Ascending aorta (tissue), 2 donors: ENCODE measurements at regions not wholly inside any gene's neighbourhood (a gene's known extent, or its start where the extent isn't known, plus 50 kb on each side); places are given as distances from the start of the nearest gene placed in this dataset.

ENCODE experiments used
- DNase-seq, 2 donors: peaks; one replicate each; pipeline ENCODE4 v3.0.0-alpha.2; 2019; ENCODE audit warnings: low spot score in 2 of 2
- H3K27ac ChIP-seq, 2 donors: fragments of 200-600 bp; sonication (generic); one replicate each; pipeline ENCODE4 v1.5.1; 2016 to 2017; ENCODE audit warnings: mild to moderate bottlenecking in 1 of 2
- H3K27me3 ChIP-seq: fragments of 200-600 bp; sonication (generic); one replicate; pipeline ENCODE4 v1.5.1; 2017
- H3K36me3 ChIP-seq, 2 donors: fragments of 200-600 bp; sonication (generic); one replicate each; pipeline ENCODE4 v1.5.1; 2016
- H3K4me1 ChIP-seq, 2 donors: fragments of 200-600 bp; sonication (generic); one replicate each; pipeline ENCODE4 v1.5.1; 2016 to 2017; ENCODE audit warnings: mild to moderate bottlenecking in 1 of 2
- H3K4me3 ChIP-seq, 2 donors: fragments of 200-600 bp; sonication (generic); one replicate each; pipeline ENCODE4 v1.5.1; 2016 to 2017; ENCODE audit warnings: mild to moderate bottlenecking in 1 of 2
- H3K9me3 ChIP-seq, 2 donors: fragments of 200-600 bp; sonication (generic); one replicate each; pipeline ENCODE4 v1.5.1; 2016
- CTCF ChIP-seq, 3 experiments: fragments of 200-600 bp in 2 of 3; fragments of 450-650 bp in 1 of 3; sonication (generic) in 2 of 3; IDR thresholded peaks; one replicate each; pipeline ENCODE4 v1.5.1; 2016 to 2019; ENCODE audit warnings: antibody characterized with exemption in 3 of 3, mild to moderate bottlenecking in 1 of 3, moderate library complexity in 1 of 3
- intact Hi-C: fragments of 100-400 bp; cut with DNase I; formaldehyde crosslinking; loops from one replicate; pipeline ENCODE4 v1.15.1; 2023

- Histone ChIP-seq H3K9me3 (no peaks in the 10 kb centered on the region), H3K36me3 (no peaks in the 10 kb centered on the region), H3K4me3 (no peak overlapping the region), H3K27me3 (no peaks in the 10 kb centered on the region), H3K27ac (no peak overlapping the region), H3K4me1 (no peaks in the 10 kb centered on the region)
- no peak for DNase-seq
- intact Hi-C loops, result no loop called here
- no peak for TF ChIP-seq CTCF (IDR thresholded peaks at IDR 0.05)
These were observed 178.7 kb upstream of the LDB2 start for GRCh38 chr4:17077105-17077504.

- peaks cover 0 to 2% of the 10 kb centered on the region in 2 donors for H3K4me1 ChIP-seq
- no peak overlapping the region for H3K27ac ChIP-seq
- no peaks in the 10 kb centered on the region for H3K36me3 ChIP-seq
- H3K27me3 ChIP-seq, result no peaks in the 10 kb centered on the region
- intact Hi-C loops, result no loop called here
- no peak for TF ChIP-seq CTCF (IDR thresholded peaks at IDR 0.05)
- no peak for DNase-seq
- no peaks in the 10 kb centered on the region for H3K9me3 ChIP-seq
- H3K4me3 ChIP-seq, result no peak overlapping the region
These were observed 174.0 kb upstream of the LDB2 start for GRCh38 chr4:17072483-17072882.

- Histone ChIP-seq H3K27ac (no peak overlapping the region), H3K27me3 (no peaks in the 10 kb centered on the region), H3K4me3 (no peak overlapping the region), H3K9me3 (no peaks in the 10 kb centered on the region), H3K4me1 (peaks cover 0 to 3% of the 10 kb centered on the region in 2 donors), H3K36me3 (no peaks in the 10 kb centered on the region)
- no peak for DNase-seq
- intact Hi-C loops, result no loop called here
- no peak for TF ChIP-seq CTCF (IDR thresholded peaks at IDR 0.05)
These were observed 170.4 kb upstream of the LDB2 start for GRCh38 chr4:17068891-17069290.

- intact Hi-C loops, result no loop called here
- no peak for DNase-seq
- H3K36me3 ChIP-seq, result no peaks in the 10 kb centered on the region
These were observed 169.9 kb upstream of the LDB2 start for GRCh38 chr4:17068392-17068791.

GRCh38 chr4:17066972-17067371 is 168.5 kb upstream of the LDB2 start:
- peak; percentile 14 to 67 for DNase-seq

More at GRCh38 chr4:17068392-17068791, 169.9 kb upstream of the LDB2 start:
- H3K27me3 ChIP-seq, result no peaks in the 10 kb centered on the region
- no peaks in the 10 kb centered on the region for H3K9me3 ChIP-seq
- H3K4me1 ChIP-seq, result peaks cover 0 to 3% of the 10 kb centered on the region in 2 donors
- TF ChIP-seq CTCF (IDR thresholded peaks at IDR 0.05), result no peak
- H3K4me3 ChIP-seq, result no peak overlapping the region
- no peak overlapping the region for H3K27ac ChIP-seq

More at GRCh38 chr4:17066972-17067371, 168.5 kb upstream of the LDB2 start:
- Histone ChIP-seq H3K9me3 (no peaks in the 10 kb centered on the region), H3K27me3 (no peaks in the 10 kb centered on the region), H3K36me3 (no peaks in the 10 kb centered on the region), H3K4me1 (peaks cover 0 to 3% of the 10 kb centered on the region in 2 donors), H3K27ac (peak overlapping the region in 1 of 2 donors; percentile 49), H3K4me3 (no peak overlapping the region)
- intact Hi-C loops, result no loop called here
- TF ChIP-seq CTCF (IDR thresholded peaks at IDR 0.05), result no peak
